H54 (cell line): ENCODE measurements at regions not wholly inside any gene's neighbourhood (a gene's known extent, or its start where the extent isn't known, plus 50 kb on each side); places are given as distances from the start of the nearest gene placed in this dataset.
"Not testable (repeated sequence)": the region's sequence is repeated elsewhere in the genome, so short reads cannot be mapped to it uniquely, and the experiment has no call there.

Experiments used
- DNase-seq: peaks from one replicate; pipeline ENCODE4 v3.0.0; 2011; ENCODE audit warnings: low spot score, mixed read lengths; ENCODE audit not compliant: insufficient read length
- FAIRE-seq: peaks from 3 replicates; lab custom pipeline; 2011; peaks lifted over from hg19 to GRCh38; lab: Jason Lieb, UNC
- POLR2A ChIP-seq: IDR thresholded peaks from 2 replicates; pipeline ENCODE4 v1.6.1; 2011; ENCODE audit warnings: low read depth, mild to moderate bottlenecking, low read length

GRCh38 chr6:15016813-15017212, 229.1 kb upstream of the JARID2 start:
- DNase-seq (no peak), FAIRE-seq (no peak)
- TF ChIP-seq POLR2A: no peak

GRCh38 chr6:15017261-15017660, 228.6 kb upstream of the JARID2 start:
- no peak for TF ChIP-seq POLR2A
- DNase-seq: no peak
- FAIRE-seq: no peak

GRCh38 chr6:15017803-15018202, 228.1 kb upstream of the JARID2 start:
- DNase-seq: no peak
- no peak for TF ChIP-seq POLR2A
- no peak for FAIRE-seq

GRCh38 chr6:15020119-15020770, 225.6 kb upstream of the JARID2 start:
- TF ChIP-seq POLR2A: no peak
- DNase-seq (no peak), FAIRE-seq (no peak)

GRCh38 chr6:15021074-15021473, 224.8 kb upstream of the JARID2 start:
- DNase-seq (no peak), FAIRE-seq (no peak)
- no peak for TF ChIP-seq POLR2A

- not testable (repeated sequence) for FAIRE-seq, DNase-seq
Measured at GRCh38 chr6:15023018-15023417, 222.9 kb upstream of the JARID2 start.

GRCh38 chr6:15023448-15023847, 222.4 kb upstream of the JARID2 start:
- no peak for FAIRE-seq
- no peak for DNase-seq
- no peak for TF ChIP-seq POLR2A

GRCh38 chr6:15025446-15025845, 220.4 kb upstream of the JARID2 start:
- no peak for DNase-seq
- no peak for TF ChIP-seq POLR2A
- FAIRE-seq: no peak

GRCh38 chr6:15026832-15027231, 219.0 kb upstream of the JARID2 start:
- no peak for TF ChIP-seq POLR2A
- DNase-seq (no peak), FAIRE-seq (no peak)

- no peak for FAIRE-seq
- no peak for DNase-seq
- no peak for TF ChIP-seq POLR2A
Measured at GRCh38 chr6:15027472-15027871, 218.4 kb upstream of the JARID2 start.

GRCh38 chr6:15032015-15032414, 213.9 kb upstream of the JARID2 start:
- no peak for TF ChIP-seq POLR2A
- no peak for DNase-seq
- FAIRE-seq: no peak

- FAIRE-seq (no peak), DNase-seq (no peak)
- no peak for TF ChIP-seq POLR2A
Measured at GRCh38 chr6:15033850-15034203, 212.0 kb upstream of the JARID2 start.

GRCh38 chr6:15036690-15037245, 209.1 kb upstream of the JARID2 start:
- DNase-seq: no peak
- FAIRE-seq: no peak
- TF ChIP-seq POLR2A: no peak

- no peak for FAIRE-seq
- no peak for TF ChIP-seq POLR2A
- no peak for DNase-seq
Measured at GRCh38 chr6:15037253-15037652, 208.6 kb upstream of the JARID2 start.
